Activated CD4-positive, alpha-beta T cell treated with anti-CD3 and anti-CD28 coated beads, Interleukin-2, Interleukin-4, amounts not matched to agents 100 ng/mL and 50 ng/mL, durations not matched to agents 16 hours and 8 hours (primary cell): ENCODE measurements at regions not wholly inside any gene's neighbourhood (a gene's known extent, or its start where the extent isn't known, plus 50 kb on each side); places are given as distances from the start of the nearest gene placed in this dataset.

ENCODE experiments used
- DNase-seq: peaks from one replicate; pipeline ENCODE4 v3.0.0-alpha.2; 2020; ENCODE audit warnings: low spot score

- DNase-seq: no peak
Observed at GRCh38 chr16:35170610-35171009, 1711.2 kb downstream of the TP53TG3F start.

- no peak for DNase-seq
Observed at GRCh38 chr16:35171106-35171505, 1711.7 kb downstream of the TP53TG3F start.

- DNase-seq: no peak
Observed at GRCh38 chr16:35173295-35173694, 1713.9 kb downstream of the TP53TG3F start.

- DNase-seq: no peak
Observed at GRCh38 chr16:35174016-35174415, 1714.6 kb downstream of the TP53TG3F start.

- no peak for DNase-seq
Observed at GRCh38 chr16:35176449-35176848, 1717.0 kb downstream of the TP53TG3F start.

- no peak for DNase-seq
Observed at GRCh38 chr16:35177851-35178250, 1718.4 kb downstream of the TP53TG3F start.

GRCh38 chr16:35180970-35181369 is 1721.6 kb downstream of the TP53TG3F start:
- no peak for DNase-seq

DNA sequence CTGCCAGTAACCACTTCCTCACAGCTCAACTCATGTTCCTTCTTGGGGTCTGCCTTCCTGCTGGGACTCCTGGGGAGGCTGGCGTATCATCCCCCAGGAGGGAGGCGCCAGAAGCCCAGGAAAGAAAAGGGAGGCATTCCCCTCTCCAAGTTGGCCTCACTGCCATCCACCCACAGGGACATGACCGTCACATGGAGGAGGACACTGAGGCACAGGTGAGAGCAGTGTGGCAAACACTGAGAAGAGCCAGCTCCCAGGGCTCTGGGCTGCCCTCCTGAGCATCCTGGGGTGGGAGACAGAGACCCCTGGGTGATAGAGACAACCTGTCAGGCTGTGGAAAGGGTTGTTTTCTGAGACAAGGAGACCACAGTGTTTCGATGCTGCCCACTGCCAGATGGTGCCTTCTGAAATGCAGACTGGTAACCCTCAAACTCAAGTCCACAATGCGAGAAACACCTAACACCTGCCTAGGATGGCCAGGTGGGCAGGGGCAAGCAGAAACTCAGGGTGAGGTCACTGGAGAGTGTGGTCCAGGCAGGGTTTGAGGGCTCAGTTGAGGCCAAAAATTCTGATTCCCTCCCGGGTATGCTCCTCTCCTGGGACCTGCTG is 1722.1 kb downstream of the TP53TG3F start:
- no peak for DNase-seq

- no peak for DNase-seq
Observed at GRCh38 chr16:35182043-35182677, 1722.7 kb downstream of the TP53TG3F start.

DNA sequence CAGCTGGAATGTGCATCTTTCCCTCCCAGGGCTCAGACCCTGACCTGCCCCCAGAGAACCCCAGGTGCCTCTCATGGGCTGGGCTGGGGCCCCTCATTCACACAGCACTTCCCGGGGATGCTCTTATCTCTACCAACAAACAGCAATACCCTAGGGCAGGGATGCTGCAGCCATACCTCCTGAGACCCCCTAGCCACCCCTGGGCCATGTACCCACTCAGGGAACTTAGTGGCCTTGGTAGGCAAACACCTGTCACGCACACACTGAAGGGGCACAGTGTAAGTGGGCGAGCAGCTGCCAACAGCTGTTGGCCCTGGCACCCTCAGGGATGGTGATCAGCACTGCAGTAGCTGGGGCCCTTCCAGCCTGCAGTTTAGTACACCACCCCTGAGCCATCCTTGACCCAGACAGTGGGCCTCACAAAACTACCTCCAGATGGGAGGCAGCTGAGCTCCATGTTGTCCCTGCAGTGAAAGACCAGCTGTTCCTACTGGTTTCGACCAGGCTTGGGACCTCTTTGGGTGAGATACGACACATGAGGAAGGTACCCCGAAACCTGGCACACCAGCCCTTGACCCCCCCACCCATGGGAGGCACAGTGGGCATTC is 1723.6 kb downstream of the TP53TG3F start:
- DNase-seq: no peak

DNA sequence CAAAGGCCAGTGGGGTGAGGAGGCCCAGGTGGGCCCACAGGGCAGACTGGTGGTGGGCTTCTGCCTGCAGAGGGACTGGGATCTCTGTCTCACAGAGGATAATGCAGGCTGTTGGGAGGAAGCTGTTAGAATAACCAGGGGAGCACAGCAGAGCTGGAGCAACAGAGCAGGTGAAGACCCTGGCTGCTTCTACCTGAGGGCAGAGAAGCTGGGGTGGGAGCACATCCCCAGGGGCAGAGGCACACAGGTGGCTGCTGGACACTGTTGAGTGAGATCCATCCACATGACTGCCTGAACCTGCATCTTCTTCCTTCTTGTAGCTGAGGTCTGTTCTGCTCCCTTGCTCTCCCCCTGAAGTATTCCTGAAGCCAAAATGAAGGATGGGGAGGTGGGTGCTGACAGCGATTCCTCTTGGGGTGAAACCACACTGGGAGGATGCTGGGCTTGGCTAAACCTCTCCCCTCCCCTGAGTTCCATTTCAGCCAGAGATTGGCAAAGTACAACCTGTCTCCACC is 1725.0 kb downstream of the TP53TG3F start:
- no peak for DNase-seq

GRCh38 chr16:35185366-35186044 is 1726.1 kb downstream of the TP53TG3F start:
- DNase-seq: no peak

DNA sequence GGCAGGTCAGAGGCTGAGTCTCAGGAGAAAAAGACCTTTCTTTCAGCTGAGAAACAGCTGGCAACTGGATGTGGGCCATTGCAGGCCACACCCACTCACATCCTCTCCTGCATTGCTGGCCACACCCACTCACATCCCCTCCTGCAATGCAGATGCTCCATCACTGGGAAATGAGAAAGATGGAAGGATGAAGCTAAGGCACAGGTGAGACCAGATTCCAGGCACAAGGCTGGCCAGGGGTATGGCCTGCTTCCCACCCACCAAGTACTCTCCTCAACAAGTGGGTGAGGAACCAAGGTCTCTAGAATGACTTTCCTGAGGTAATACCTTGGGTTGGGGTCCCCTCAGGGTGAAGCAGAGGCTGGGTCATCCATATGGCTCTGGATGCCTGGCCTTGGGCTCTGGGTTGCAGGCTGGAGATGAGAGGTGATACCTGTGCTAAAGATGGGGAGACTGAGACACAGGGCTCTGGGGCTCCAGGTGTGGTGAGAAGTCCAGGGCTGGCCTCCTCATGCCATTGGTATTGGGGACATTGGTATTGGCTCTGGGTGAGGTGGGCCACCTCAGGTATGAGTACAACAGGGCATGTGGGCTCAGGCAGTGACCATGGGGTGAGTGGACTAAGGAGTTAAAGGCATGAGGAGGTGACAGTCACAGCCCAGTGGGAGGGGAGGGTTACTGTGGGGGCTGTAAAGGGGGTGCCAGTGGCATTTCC is 1726.8 kb downstream of the TP53TG3F start:
- DNase-seq: no peak

- DNase-seq: no peak
Observed at GRCh38 chr16:35187665-35188225, 1728.3 kb downstream of the TP53TG3F start.

- no peak for DNase-seq
Observed at GRCh38 chr16:35188288-35189155, 1729.1 kb downstream of the TP53TG3F start.

GRCh38 chr16:35192993-35193392 is 1733.6 kb downstream of the TP53TG3F start:
- no peak for DNase-seq

- DNase-seq: no peak
Observed at GRCh38 chr16:35193956-35194355, 1734.5 kb downstream of the TP53TG3F start.

- DNase-seq: no peak
Observed at GRCh38 chr16:35194681-35195080, 1735.3 kb downstream of the TP53TG3F start.

DNA sequence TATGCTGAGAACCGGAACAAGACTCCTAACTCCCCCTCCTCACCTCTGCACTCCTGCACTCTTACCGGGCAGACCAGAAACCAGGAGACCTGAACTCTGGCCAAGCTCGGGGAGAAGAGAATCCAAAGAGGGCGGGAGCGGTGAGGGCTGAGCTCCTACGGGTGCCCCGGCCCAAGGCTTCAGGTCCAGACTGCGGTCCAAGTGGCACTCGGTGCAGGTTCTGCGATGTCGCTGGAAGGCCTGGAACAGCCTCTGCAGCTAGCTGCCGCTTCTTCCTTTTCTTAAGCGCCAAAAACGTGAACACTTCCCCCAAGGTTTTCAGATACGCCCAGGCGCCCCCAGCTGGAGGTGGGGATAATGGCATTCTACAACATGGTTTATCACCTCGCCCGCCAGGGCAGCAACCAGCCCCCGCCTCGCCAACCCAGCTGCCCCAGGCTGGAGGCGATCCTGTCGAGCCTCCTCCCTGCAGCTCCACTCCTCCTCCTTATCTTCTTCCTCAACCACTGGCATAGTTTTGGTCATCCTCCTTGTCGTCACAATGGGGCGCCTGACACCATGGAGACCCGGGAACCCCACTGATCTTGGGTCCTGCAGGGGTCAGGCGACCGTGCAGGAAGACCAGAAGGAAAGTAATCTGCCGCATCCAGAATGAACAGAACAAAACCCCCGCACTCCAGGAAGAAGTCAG is 1735.9 kb downstream of the TP53TG3F start:
- DNase-seq: no peak

- no peak for DNase-seq
Observed at GRCh38 chr16:35195864-35196216, 1736.4 kb downstream of the TP53TG3F start.
